ENCODE measurements at regions not wholly inside any gene's neighbourhood (a gene's known extent, or its start where the extent isn't known, plus 50 kb on each side); places are given as distances from the start of the nearest gene placed in this dataset.

- no peak overlapping the region for H3K4me3 ChIP-seq (ENCODE audit: low read depth, low read length)
- ChIA-PET CTCF (interaction anchor here (2.0 kb wide), 1 partner anchor 20 kb away, joined by 7 read pairs; no protein-coding TSS in a partner anchor), POLR2A (no interaction called here)
- TF ChIP-seq CTCF (IDR thresholded peaks at IDR 0.05; ENCODE audit: insufficient read depth, low read length, missing control alignments), result no peak
- DNase-seq (ENCODE audit: low read depth, low spot score), result no peak
These were observed 182.8 kb downstream of the CD47 start for GRCh38 chr3:107907996-107908395.

- DNase-seq (ENCODE audit: low read depth, low spot score), result no peak
- TF ChIP-seq CTCF (IDR thresholded peaks at IDR 0.05; ENCODE audit: insufficient read depth, low read length, missing control alignments), result no peak
- CTCF ChIA-PET, result interaction anchor here (0.7 to 1.3 kb wide), 2 partner anchors 23 kb away, joined by 3 to 5 read pairs; no protein-coding TSS in a partner anchor
- no peak overlapping the region for H3K4me3 ChIP-seq (ENCODE audit: low read depth, low read length)
- POLR2A ChIA-PET, result no interaction called here
These were observed 186.2 kb downstream of the CD47 start for GRCh38 chr3:107904536-107905066.

- CTCF ChIA-PET, result no interaction called here
- TF ChIP-seq CTCF (IDR thresholded peaks at IDR 0.05; ENCODE audit: insufficient read depth, low read length, missing control alignments), result no peak
- POLR2A ChIA-PET, result no interaction called here
- H3K4me3 ChIP-seq (ENCODE audit: low read depth, low read length), result no peak overlapping the region
- DNase-seq (ENCODE audit: low read depth, low spot score), result no peak
These were observed 190.7 kb downstream of the CD47 start for GRCh38 chr3:107899990-107900651.

- POLR2A ChIA-PET, result no interaction called here
- DNase-seq (ENCODE audit: low read depth, low spot score), result no peak
- no peak overlapping the region for H3K4me3 ChIP-seq (ENCODE audit: low read depth, low read length)
- no peak for TF ChIP-seq CTCF (IDR thresholded peaks at IDR 0.05; ENCODE audit: insufficient read depth, low read length, missing control alignments)
- CTCF ChIA-PET, result interaction anchor here (1.8 kb wide), 1 partner anchor 51 kb away, joined by 6 read pairs; no protein-coding TSS in a partner anchor
These were observed 193.3 kb downstream of the CD47 start for GRCh38 chr3:107897471-107898061.

- CTCF ChIA-PET, result interaction anchor here (1.3 kb wide), 1 partner anchor 33 kb away, joined by 4 read pairs; no protein-coding TSS in a partner anchor
- POLR2A ChIA-PET, result no interaction called here
- no peak overlapping the region for H3K4me3 ChIP-seq (ENCODE audit: low read depth, low read length)
- DNase-seq (ENCODE audit: low read depth, low spot score), result no peak
- TF ChIP-seq CTCF (IDR thresholded peaks at IDR 0.05; ENCODE audit: insufficient read depth, low read length, missing control alignments), result no peak
These were observed 195.8 kb downstream of the CD47 start for GRCh38 chr3:107894998-107895397.

- ChIA-PET POLR2A (no interaction called here), CTCF (interaction anchor here (0.6 to 1.7 kb wide), 4 partner anchors 9 to 47 kb away, joined by 3 to 6 read pairs (median 4); no protein-coding TSS in a partner anchor)
- no peak for DNase-seq (ENCODE audit: low read depth, low spot score)
- no peak for TF ChIP-seq CTCF (IDR thresholded peaks at IDR 0.05; ENCODE audit: insufficient read depth, low read length, missing control alignments)
- no peak overlapping the region for H3K4me3 ChIP-seq (ENCODE audit: low read depth, low read length)
These were observed 197.7 kb downstream of the CD47 start for GRCh38 chr3:107892955-107893624.
